Activated naive CD8-positive, alpha-beta T cell (primary cell): ENCODE measurements at regions not wholly inside any gene's neighbourhood (a gene's known extent, or its start where the extent isn't known, plus 50 kb on each side); places are given as distances from the start of the nearest gene placed in this dataset.
"Not testable (repeated sequence)": the region's sequence is repeated elsewhere in the genome, so short reads cannot be mapped to it uniquely, and the experiment has no call there.

ENCODE experiments used
- H3K27ac Mint-ChIP-seq: one replicate; pipeline ENCODE4 v1.8.0; 2021; ENCODE audit warnings: mixed read lengths
- H3K27me3 Mint-ChIP-seq: one replicate; pipeline ENCODE4 v1.8.0; 2021; ENCODE audit warnings: mixed read lengths
- H3K36me3 Mint-ChIP-seq: one replicate; pipeline ENCODE4 v1.8.0; 2021; ENCODE audit warnings: mixed read lengths
- H3K4me1 Mint-ChIP-seq: one replicate; pipeline ENCODE4 v1.8.0; 2021; ENCODE audit warnings: low read depth, mixed read lengths
- H3K4me3 Mint-ChIP-seq: one replicate; pipeline ENCODE4 v1.8.0; 2021; ENCODE audit warnings: mild to moderate bottlenecking, mixed read lengths
- H3K9me3 Mint-ChIP-seq: one replicate; pipeline ENCODE4 v1.8.0; 2021; ENCODE audit warnings: low read depth, mixed read lengths

DNA sequence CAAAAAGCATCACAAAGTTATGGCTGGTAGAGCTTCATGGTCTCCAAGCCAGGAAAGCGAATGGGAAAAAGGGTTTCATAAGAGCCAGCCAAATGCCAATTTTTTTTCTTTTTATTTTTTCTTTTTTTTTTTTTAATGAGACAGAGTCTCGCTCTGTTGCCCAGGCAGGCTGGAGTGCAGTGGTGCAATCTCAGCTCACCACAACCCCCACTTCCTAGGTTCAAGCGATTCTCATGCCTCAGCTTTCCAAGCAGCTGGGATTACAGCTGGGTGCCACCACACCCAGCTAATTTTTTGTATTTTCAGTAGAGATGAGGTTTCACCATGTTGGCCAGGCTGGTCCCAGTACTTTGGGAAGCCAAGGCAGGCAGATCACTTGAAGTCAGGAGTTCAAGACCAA lies 148.7 kb upstream of the POGK start:
- not testable (repeated sequence) for H3K27ac Mint-ChIP-seq, H3K4me1 Mint-ChIP-seq, H3K9me3 Mint-ChIP-seq, H3K36me3 Mint-ChIP-seq, H3K4me3 Mint-ChIP-seq
- H3K27me3 Mint-ChIP-seq, result peaks cover 29% of the 10 kb centered on the region

DNA sequence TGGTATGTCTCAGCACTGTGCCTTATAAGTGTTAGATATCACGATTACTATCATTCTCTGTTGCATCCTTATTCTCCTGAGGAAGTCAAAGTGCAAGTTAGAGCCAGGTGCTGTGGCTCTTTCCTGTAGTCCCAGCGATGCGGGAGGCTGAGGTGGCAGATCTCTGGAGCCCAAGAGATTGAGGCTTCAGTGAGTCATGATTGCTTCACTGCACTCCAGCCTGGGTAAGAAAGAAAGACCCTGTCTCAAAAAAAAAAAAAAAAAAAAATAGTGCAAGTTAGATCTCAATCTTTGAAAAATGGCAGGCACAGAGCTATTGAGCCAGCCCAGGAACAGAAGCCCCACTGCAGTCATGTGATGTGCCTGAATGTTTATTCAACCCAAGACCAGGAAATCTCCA lies 147.8 kb upstream of the POGK start:
- Mint-ChIP-seq H3K27me3 (peaks cover 26% of the 10 kb centered on the region), H3K4me3 (no peak overlapping the region), H3K36me3 (peaks cover 3% of the 10 kb centered on the region), H3K27ac (no peak overlapping the region), H3K9me3 (peaks cover 1% of the 10 kb centered on the region), H3K4me1 (peaks cover 3% of the 10 kb centered on the region)

DNA sequence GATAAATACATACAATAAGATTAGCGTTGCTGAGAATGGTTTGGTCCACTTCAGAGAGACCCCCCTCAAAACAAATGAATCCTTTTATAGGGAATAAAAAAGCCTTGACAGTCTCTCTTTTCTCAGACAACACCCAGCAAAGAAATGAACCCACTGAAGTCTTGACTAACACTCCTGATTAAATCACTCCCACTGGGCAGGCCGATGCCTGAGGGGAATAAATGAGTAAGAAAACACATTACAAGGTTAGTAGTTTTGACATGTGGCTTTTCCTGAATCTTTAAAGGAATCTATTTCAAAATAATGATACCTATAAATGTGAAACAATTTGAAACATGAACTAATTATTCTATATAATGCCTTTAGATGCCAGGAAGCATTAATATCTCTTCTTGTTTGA lies 146.9 kb upstream of the POGK start:
- Mint-ChIP-seq H3K27ac (no peak overlapping the region), H3K36me3 (peaks cover 2% of the 10 kb centered on the region), H3K9me3 (no peaks in the 10 kb centered on the region), H3K4me3 (no peak overlapping the region), H3K27me3 (peaks cover 24% of the 10 kb centered on the region), H3K4me1 (peaks cover 3% of the 10 kb centered on the region)

DNA sequence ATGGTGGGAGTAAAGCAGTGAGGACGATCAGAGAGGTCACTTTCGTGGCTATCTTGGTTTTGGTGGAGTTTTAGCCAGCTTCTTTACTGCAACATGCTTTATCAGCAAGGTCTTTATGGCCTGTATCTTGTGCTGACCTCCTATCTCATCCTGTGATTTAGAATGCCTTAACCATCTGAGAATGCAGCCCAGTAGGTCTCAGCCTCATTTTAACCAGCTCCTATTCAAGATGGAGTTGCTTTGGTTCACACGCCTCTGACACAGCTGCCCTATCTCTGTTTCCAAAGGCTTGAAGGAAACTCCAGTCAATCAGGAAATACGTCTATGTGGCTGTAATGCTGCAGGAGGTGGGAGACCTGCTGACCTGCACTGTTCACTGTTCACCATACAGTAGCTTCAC lies 146.1 kb upstream of the POGK start:
- no peaks in the 10 kb centered on the region for H3K9me3 Mint-ChIP-seq
- peaks cover 22% of the 10 kb centered on the region for H3K27me3 Mint-ChIP-seq
- H3K27ac Mint-ChIP-seq, result no peak overlapping the region
- H3K4me3 Mint-ChIP-seq, result no peak overlapping the region
- H3K36me3 Mint-ChIP-seq, result peaks cover 2% of the 10 kb centered on the region
- peaks cover 3% of the 10 kb centered on the region for H3K4me1 Mint-ChIP-seq

DNA sequence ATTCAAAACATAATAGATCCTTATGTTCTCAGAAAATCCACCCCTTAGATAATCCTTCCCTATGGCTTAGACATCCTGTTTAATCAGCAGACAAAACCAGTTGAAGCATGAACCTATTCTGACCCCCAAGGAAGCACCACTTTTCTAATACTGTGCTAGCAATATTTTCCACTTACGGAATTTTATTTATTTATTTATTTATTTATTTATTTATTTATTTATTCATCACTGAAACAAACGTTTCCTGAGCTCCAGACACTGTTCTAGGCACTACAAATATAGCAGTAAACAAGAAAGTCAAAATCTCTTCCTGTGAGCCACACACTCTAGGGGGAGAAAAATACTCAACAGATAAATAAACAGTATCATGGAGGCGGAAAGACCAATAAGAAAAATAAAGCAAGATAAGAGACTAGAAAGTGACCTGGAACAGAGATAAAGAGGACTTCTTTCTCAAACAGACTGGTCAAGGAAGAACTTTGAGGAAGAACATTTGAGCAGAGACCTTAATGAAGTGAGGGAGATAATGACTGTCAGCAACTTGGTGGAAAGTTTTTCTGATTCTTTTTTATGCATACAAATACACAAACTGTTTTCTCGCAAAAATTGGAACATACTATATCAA lies 145.5 kb upstream of the POGK start:
- Mint-ChIP-seq H3K36me3 (peaks cover 2% of the 10 kb centered on the region), H3K9me3 (no peaks in the 10 kb centered on the region), H3K4me1 (no peaks in the 10 kb centered on the region), H3K27ac (no peak overlapping the region), H3K4me3 (no peak overlapping the region), H3K27me3 (peaks cover 23% of the 10 kb centered on the region)

DNA sequence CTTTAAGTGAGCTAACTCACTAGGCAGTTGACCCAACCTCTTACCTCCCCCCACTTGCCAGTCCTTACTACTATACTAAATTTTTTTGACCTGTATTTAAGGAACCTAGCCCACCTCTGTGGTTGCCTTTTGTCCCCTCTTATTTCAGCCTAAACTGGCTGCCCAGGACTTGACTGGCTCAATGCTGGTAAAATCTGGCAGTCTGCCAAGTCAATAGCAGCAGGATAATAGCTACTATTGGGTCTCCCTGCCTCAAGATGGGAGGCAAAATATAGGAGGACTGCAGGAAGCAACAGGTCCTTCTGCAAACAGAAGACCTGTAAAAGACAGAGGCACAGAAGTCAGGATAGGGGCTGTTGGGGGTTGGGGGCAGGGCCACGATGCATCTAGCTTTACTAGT lies 144.2 kb upstream of the POGK start:
- H3K27me3 Mint-ChIP-seq, result peaks cover 23% of the 10 kb centered on the region
- no peak overlapping the region for H3K4me3 Mint-ChIP-seq
- no peaks in the 10 kb centered on the region for H3K9me3 Mint-ChIP-seq
- peaks cover 2% of the 10 kb centered on the region for H3K36me3 Mint-ChIP-seq
- no peak overlapping the region for H3K27ac Mint-ChIP-seq
- H3K4me1 Mint-ChIP-seq, result no peaks in the 10 kb centered on the region

DNA sequence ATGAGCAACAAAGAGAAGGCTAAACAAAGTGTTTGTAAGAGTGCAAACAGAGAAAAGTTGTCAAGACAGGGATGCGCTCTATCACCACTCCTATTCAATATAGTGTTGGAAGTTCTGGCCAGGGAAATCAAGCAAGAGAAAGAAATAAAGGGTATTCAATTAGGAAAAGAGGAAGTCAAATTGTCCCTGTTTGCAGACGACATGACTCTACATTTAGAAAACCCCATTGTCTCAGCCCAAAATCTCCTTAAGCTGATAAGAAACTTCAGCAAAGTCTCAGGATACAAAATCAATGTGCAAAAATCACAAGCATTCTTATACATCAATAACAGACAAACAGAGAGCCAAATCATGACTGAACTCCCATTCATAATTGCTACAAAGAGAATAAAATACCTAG lies 143.4 kb upstream of the POGK start:
- peaks cover 23% of the 10 kb centered on the region for H3K27me3 Mint-ChIP-seq
- not testable (repeated sequence) for H3K27ac Mint-ChIP-seq, H3K4me1 Mint-ChIP-seq, H3K36me3 Mint-ChIP-seq, H3K4me3 Mint-ChIP-seq, H3K9me3 Mint-ChIP-seq

DNA sequence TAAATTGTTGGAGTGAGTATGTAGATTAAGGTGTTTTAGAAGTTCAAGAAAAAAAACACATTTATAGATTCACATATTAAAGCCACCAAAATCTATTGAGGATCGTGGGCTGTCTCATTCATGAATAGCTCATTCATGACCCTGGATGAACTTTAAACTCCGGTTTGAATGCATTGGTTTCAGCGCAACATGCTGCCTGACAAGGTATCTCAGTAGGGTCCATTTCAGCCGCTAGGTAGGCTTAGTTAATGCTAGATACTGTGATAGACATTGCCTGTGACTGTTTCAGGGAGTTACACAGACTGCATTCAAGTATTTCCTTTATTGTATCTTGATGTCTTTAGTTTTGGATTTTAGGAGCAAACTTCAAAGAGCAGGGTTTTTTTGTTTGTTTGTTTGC lies 140.5 kb upstream of the POGK start:
- no peaks in the 10 kb centered on the region for H3K36me3 Mint-ChIP-seq
- H3K4me1 Mint-ChIP-seq, result no peaks in the 10 kb centered on the region
- no peak overlapping the region for H3K4me3 Mint-ChIP-seq
- H3K9me3 Mint-ChIP-seq, result no peaks in the 10 kb centered on the region
- peaks cover 23% of the 10 kb centered on the region for H3K27me3 Mint-ChIP-seq
- no peak overlapping the region for H3K27ac Mint-ChIP-seq

DNA sequence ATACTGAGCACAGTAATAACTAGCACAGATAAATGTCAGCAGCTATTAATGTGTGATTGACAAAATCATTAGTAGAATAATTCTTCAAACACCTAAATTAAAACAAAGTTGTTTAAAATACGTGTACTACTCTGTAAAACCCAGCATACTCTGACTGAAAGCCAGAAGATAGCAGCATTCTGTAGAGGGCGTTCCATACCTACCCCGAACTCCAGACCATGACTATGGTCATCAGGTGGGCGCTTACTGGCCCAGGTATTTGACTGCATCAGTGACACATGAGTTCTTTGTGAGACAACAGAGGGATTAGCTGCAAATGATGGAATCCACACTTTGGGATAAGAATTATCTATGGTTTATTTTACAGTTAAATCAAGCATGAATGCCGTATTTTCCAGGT lies 139.7 kb upstream of the POGK start:
- Mint-ChIP-seq H3K9me3 (no peaks in the 10 kb centered on the region), H3K27me3 (peaks cover 26% of the 10 kb centered on the region), H3K4me3 (no peak overlapping the region), H3K27ac (no peak overlapping the region), H3K4me1 (no peaks in the 10 kb centered on the region), H3K36me3 (no peaks in the 10 kb centered on the region)

DNA sequence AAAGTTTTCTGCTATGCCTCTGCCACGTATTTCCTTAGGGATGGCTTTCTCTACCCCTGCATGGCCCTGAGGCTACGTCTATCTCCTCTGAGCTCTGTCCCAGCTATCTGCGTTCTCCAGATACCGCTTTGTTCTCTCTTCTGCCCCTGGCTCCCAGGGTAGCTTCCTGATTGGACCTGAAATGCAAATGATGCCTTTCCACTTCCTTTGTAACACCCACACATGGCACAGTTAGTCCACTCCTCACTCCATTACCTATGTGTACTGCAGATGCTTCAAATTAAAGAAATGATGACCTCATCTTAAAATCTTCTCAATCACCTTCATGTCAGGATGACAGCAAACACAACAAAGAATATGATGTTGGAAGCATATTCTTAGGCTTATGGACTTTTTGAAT lies 138.6 kb upstream of the POGK start:
- Mint-ChIP-seq H3K9me3 (no peaks in the 10 kb centered on the region), H3K27me3 (peaks cover 23% of the 10 kb centered on the region), H3K36me3 (no peaks in the 10 kb centered on the region), H3K4me3 (no peak overlapping the region), H3K27ac (no peak overlapping the region), H3K4me1 (no peaks in the 10 kb centered on the region)

DNA sequence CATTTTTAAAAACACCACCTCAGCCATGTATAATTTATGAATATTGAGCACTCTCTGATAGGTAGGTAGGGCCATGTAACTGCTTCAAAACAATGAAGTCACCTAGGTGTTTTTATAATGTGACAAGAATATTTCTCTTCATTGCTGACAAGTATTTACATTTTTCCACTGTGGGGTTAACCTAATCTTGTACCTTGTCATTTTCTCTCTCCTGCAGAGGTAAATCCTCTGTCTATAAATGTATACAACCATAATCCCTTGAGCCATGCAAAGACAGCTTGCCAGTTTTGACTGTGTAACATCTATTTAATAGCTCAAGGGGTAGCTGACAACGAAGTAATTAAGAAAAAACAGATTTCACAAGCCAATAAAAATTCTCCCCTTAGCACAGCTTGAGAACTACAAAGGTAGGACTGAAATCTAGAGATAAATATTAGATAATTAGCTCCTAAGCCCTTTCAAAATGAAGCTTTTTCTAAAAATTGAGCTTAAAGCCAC lies 137.6 kb upstream of the POGK start:
- H3K27ac Mint-ChIP-seq, result no peak overlapping the region
- H3K4me3 Mint-ChIP-seq, result no peak overlapping the region
- no peaks in the 10 kb centered on the region for H3K36me3 Mint-ChIP-seq
- H3K9me3 Mint-ChIP-seq, result no peaks in the 10 kb centered on the region
- peaks cover 23% of the 10 kb centered on the region for H3K27me3 Mint-ChIP-seq
- H3K4me1 Mint-ChIP-seq, result no peaks in the 10 kb centered on the region

DNA sequence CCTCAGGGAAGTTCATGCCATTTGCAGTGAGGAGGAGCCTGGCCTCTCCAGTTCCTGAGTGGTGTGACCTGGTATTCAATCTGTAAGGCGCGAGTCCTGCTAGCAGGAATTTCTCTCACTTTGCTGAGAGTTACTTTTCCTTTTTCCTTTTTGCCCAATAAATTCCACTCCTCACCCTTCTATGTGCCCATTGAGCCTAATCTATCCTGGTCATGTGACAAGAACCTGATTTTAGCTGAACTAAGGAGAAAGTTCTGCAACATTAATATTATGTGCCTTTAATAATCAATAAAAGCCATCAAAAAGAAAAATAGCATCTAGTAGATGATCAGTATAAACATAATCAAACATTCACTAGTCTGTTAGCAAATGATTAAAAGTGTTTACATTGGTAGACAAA lies 136.1 kb upstream of the POGK start:
- no peaks in the 10 kb centered on the region for H3K36me3 Mint-ChIP-seq
- H3K4me3 Mint-ChIP-seq, result no peak overlapping the region
- H3K4me1 Mint-ChIP-seq, result no peaks in the 10 kb centered on the region
- H3K9me3 Mint-ChIP-seq, result no peaks in the 10 kb centered on the region
- no peak overlapping the region for H3K27ac Mint-ChIP-seq
- H3K27me3 Mint-ChIP-seq, result peaks cover 23% of the 10 kb centered on the region

DNA sequence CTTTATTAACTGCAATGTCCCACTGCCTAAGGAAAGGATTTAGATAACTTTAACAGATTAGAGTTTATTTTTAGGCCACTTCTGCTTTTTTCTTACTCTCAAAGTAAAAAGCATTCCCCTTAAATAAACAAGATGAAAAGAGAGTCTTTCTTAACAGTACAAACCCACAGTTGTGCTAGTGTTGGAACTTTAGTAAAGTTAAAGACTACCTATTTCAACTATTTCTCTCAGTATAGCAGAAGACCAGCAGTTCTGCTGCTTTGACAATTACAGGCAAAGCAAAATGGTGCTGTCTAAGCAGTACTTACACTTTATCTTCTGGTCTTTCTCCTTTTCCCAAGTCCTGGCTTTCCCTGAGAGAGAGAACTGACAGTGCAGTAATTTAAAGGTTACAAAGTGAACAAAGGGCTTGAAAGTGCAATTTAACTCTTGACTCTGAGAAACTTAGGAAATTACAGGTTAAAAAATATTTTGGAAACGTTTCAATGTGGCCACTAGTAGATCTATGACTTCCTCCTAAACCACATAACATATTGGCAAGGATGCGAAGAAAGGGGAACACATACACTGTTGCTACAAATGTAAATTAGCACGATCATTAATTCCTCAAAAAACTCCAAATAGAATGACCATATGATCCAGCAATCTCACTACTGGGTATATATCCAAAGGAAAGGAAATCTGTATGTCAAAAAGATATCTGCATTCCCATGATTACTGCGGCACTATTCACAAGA lies 135.4 kb upstream of the POGK start:
- Mint-ChIP-seq H3K27me3 (peaks cover 23% of the 10 kb centered on the region), H3K27ac (no peak overlapping the region), H3K4me3 (no peak overlapping the region), H3K36me3 (no peaks in the 10 kb centered on the region), H3K4me1 (no peaks in the 10 kb centered on the region), H3K9me3 (no peaks in the 10 kb centered on the region)

DNA sequence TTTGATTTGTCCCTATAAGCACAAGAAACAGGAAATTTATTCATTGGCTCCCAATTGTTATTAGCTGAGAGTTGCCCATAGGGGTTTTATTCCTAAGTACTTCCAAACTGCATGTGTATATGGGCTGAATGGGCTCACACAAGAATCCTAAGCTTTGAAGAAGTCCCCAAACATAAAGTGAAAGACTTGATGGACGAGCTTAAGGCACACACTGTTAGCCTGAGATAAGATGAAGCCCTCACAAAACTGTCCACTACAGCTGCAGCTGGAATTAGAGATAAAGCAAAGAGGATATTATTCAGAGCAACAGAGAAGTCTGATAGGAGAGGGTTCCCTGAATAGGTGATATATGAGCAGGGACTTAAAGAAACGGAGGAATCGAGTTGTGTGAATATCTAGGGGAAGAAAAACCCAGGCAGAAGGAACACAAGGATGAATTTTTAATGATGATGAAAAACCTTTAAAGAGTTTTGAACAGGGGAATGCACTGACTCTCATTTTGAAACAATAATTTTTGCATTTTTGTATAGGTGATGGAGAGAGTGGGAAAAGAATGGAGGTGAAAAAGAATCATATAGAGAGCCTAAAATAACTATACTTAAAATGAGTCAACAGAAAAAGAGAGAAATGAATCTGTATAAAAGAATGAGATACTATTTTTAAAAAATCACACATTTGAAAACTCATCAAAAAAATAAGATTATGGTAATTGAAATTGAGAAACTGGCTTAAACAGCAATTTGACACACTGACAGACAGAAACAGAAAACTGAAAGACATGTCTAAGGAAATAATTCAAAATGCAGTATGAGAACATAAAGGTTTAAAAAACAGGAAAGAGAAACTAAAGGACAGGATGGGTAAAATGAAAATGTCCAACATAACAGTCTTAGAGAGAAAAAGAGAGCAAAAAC lies 133.6 kb upstream of the POGK start:
- Mint-ChIP-seq H3K9me3 (no peaks in the 10 kb centered on the region), H3K4me3 (no peak overlapping the region), H3K4me1 (no peaks in the 10 kb centered on the region), H3K36me3 (no peaks in the 10 kb centered on the region), H3K27me3 (peaks cover 22% of the 10 kb centered on the region), H3K27ac (no peak overlapping the region)

DNA sequence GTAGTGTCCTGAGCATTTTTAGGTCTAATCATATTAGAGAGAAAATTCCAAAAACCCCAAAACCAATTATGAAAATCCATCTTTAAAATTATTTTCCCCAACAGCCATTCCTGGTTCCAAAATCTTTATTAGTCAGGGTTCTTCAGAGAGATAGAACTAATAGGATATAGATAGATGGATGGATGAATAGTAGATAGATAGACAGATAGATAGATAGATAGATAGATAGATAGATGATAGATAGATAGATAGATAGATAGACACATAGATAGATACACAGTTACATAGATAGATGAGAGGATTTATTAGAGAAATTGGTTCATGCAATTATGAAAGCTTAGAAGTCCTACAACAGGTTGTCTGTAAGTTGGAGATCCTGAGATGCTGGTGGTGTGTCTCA lies 122.7 kb upstream of the POGK start:
- H3K4me1 Mint-ChIP-seq, result no peaks in the 10 kb centered on the region
- H3K36me3 Mint-ChIP-seq, result no peaks in the 10 kb centered on the region
- H3K27me3 Mint-ChIP-seq, result peaks cover 4% of the 10 kb centered on the region
- no peak overlapping the region for H3K27ac Mint-ChIP-seq
- H3K9me3 Mint-ChIP-seq, result peaks cover 5% of the 10 kb centered on the region
- no peak overlapping the region for H3K4me3 Mint-ChIP-seq
